Lung (tissue), 11 donors: ENCODE measurements at regions not wholly inside any gene's neighbourhood (a gene's known extent, or its start where the extent isn't known, plus 50 kb on each side); places are given as distances from the start of the nearest gene placed in this dataset.
A peak's percentile ranks its signal among the peaks of the same experiment; 100 is the strongest.

Experiments used
- ATAC-seq: fragments of 200-7000 bp; cut with Tn5 transposase; one replicate; pipeline ENCODE4 v1.9.1; 2020; ENCODE audit warnings: moderate number of reproducible peaks; ENCODE audit not compliant: insufficient read depth, low FRiP score
- DNase-seq, 3 donors: peaks; one replicate each; pipeline ENCODE4 v3.0.0-alpha.2; 2013 to 2017
- H3K27ac ChIP-seq, 2 donors: one replicate each; pipeline ENCODE4 v1.5.1; 2013; ENCODE audit warnings: mild to moderate bottlenecking in 2 of 2, moderate library complexity in 2 of 2, control low read depth in 1 of 2, inconsistent platforms in 1 of 2, low read depth in 1 of 2, low read length in 1 of 2
- H3K27me3 ChIP-seq, 3 donors: one replicate each; pipeline ENCODE4 v1.5.1; 2013; ENCODE audit warnings: low read length in 2 of 3; ENCODE audit not compliant: control insufficient read depth in 3 of 3, insufficient read depth in 3 of 3
- H3K36me3 ChIP-seq, 4 donors: one replicate each; pipeline ENCODE4 v1.5.1; 2013; ENCODE audit warnings: low read length in 4 of 4, mild to moderate bottlenecking in 1 of 4, moderate library complexity in 1 of 4; ENCODE audit not compliant: control insufficient read depth in 4 of 4, insufficient read depth in 4 of 4
- H3K4me1 ChIP-seq, 5 donors: one replicate each; pipeline ENCODE4 v1.5.1; 2013; ENCODE audit warnings: low read length in 5 of 5, mild to moderate bottlenecking in 2 of 5, moderate library complexity in 1 of 5; ENCODE audit not compliant: control insufficient read depth in 5 of 5, insufficient read depth in 5 of 5
- H3K4me3 ChIP-seq: one replicate; pipeline ENCODE4 v1.5.1; 2013; ENCODE audit warnings: mild to moderate bottlenecking, control low read depth, moderate library complexity
- H3K9ac ChIP-seq, 2 donors: one replicate each; pipeline ENCODE4 v1.5.1; 2013; ENCODE audit warnings: low read length in 2 of 2, control low read depth in 1 of 2; ENCODE audit not compliant: insufficient read depth in 1 of 2
- H3K9me3 ChIP-seq, 4 donors: one replicate each; pipeline ENCODE4 v1.5.1; 2013; ENCODE audit warnings: low read length in 3 of 4, mild to moderate bottlenecking in 1 of 4, moderate library complexity in 1 of 4; ENCODE audit not compliant: control insufficient read depth in 4 of 4, insufficient read depth in 3 of 4
- WGBS, 2 donors: extraction: QIAGEN DNeasy Blood & Tissue Kit; methylation state at CpG; one replicate each; pipeline ENCODE4 v1.1.7; 2013; 5-methylcytosine and 5-hydroxymethylcytosine counted together
- TF ChIP-seq, protein P1 (sequence below): IDR thresholded peaks from 2 replicates; pipeline ENCODE4 v1.5.1; 2012; ENCODE audit warnings: mild to moderate bottlenecking; ENCODE audit errors: control extremely low read depth, extremely low read depth
- donor health status: control.
- donor health status: control.
- donor health status: Bipolar disorder and iron deficiency.
- donor health status: healthy.
- donor health status: DM: yes; HTN: yes; CAD: no.

GRCh38 chr15:69648775-69649735 is 196.4 kb downstream of the RPLP1 start:
- Histone ChIP-seq H3K9me3 (no peaks in the 10 kb centered on the region), H3K9ac (no peak overlapping the region), H3K36me3 (no peaks in the 10 kb centered on the region), H3K27me3 (peaks cover 0 to 3% (median 0%) of the 10 kb centered on the region in 3 donors), H3K4me1 (peaks cover 0 to 17% (median 0%) of the 10 kb centered on the region in 5 donors), H3K4me3 (no peak overlapping the region), H3K27ac (no peak overlapping the region)
- 64 to 76% methylated on average over 13 of the region's 13 CpGs for WGBS, 2 donors
- ATAC-seq = no peak
- TF ChIP-seq, protein P1, sequence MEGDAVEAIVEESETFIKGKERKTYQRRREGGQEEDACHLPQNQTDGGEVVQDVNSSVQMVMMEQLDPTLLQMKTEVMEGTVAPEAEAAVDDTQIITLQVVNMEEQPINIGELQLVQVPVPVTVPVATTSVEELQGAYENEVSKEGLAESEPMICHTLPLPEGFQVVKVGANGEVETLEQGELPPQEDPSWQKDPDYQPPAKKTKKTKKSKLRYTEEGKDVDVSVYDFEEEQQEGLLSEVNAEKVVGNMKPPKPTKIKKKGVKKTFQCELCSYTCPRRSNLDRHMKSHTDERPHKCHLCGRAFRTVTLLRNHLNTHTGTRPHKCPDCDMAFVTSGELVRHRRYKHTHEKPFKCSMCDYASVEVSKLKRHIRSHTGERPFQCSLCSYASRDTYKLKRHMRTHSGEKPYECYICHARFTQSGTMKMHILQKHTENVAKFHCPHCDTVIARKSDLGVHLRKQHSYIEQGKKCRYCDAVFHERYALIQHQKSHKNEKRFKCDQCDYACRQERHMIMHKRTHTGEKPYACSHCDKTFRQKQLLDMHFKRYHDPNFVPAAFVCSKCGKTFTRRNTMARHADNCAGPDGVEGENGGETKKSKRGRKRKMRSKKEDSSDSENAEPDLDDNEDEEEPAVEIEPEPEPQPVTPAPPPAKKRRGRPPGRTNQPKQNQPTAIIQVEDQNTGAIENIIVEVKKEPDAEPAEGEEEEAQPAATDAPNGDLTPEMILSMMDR = no peak
- DNase-seq = peak in 2 of 3 donors; percentile 26 to 36

GRCh38 chr15:69652293-69652692 is 199.7 kb downstream of the RPLP1 start:
- no peak for DNase-seq
- no peak overlapping the region for H3K4me3 ChIP-seq
- TF ChIP-seq, protein P1 = no peak
- H3K27me3 ChIP-seq = peaks cover 0 to 3% (median 0%) of the 10 kb centered on the region in 3 donors
- H3K9ac ChIP-seq = no peak overlapping the region
- ATAC-seq = no peak
- H3K9me3 ChIP-seq = peaks cover 0 to 2% (median 0%) of the 10 kb centered on the region in 4 donors
- peaks cover 0 to 9% (median 0%) of the 10 kb centered on the region in 5 donors for H3K4me1 ChIP-seq
- no peak overlapping the region for H3K27ac ChIP-seq
- H3K36me3 ChIP-seq = no peaks in the 10 kb centered on the region
- 80 to 95% methylated on average over 1 of the region's 1 CpG for WGBS, 2 donors

GRCh38 chr15:69652751-69653305 is 200.2 kb downstream of the RPLP1 start:
- H3K27me3 ChIP-seq = peaks cover 0 to 3% (median 0%) of the 10 kb centered on the region in 3 donors

More at GRCh38 chr15:69652751-69653305, 200.2 kb downstream of the RPLP1 start:
- no peak overlapping the region for H3K4me3 ChIP-seq
- DNase-seq = no peak
- TF ChIP-seq, protein P1 = no peak
- no peak overlapping the region for H3K27ac ChIP-seq
- peaks cover 0 to 8% (median 0%) of the 10 kb centered on the region in 5 donors for H3K4me1 ChIP-seq
- no peak for ATAC-seq
- H3K9me3 ChIP-seq = peaks cover 0 to 7% (median 0%) of the 10 kb centered on the region in 4 donors
- WGBS, 2 donors = 79 to 88% methylated on average over 5 of the region's 5 CpGs
- H3K9ac ChIP-seq = no peak overlapping the region
- H3K36me3 ChIP-seq = no peaks in the 10 kb centered on the region
